Choroid plexus epithelial cell (primary cell): ENCODE measurements at regions not wholly inside any gene's neighbourhood (a gene's known extent, or its start where the extent isn't known, plus 50 kb on each side); places are given as distances from the start of the nearest gene placed in this dataset.
"Not testable (repeated sequence)": the region's sequence is repeated elsewhere in the genome, so short reads cannot be mapped to it uniquely, and the experiment has no call there.

Experiments
- DNase-seq: peaks from one replicate; pipeline ENCODE4 v3.0.0-alpha.2; 2010; ENCODE audit warnings: low read depth
- H3K4me3 ChIP-seq: 2 replicates; pipeline ENCODE4 v1.5.1; 2011; ENCODE audit warnings: low read depth, mild to moderate bottlenecking, control low read depth, low read length, moderate library complexity
- TF ChIP-seq, protein P1 (sequence below): conservative IDR thresholded peaks from 2 replicates; pipeline ENCODE4 v1.5.1; 2011; ENCODE audit warnings: low read depth, mild to moderate bottlenecking, control low read depth, inconsistent platforms, low read length, moderate library complexity

DNA sequence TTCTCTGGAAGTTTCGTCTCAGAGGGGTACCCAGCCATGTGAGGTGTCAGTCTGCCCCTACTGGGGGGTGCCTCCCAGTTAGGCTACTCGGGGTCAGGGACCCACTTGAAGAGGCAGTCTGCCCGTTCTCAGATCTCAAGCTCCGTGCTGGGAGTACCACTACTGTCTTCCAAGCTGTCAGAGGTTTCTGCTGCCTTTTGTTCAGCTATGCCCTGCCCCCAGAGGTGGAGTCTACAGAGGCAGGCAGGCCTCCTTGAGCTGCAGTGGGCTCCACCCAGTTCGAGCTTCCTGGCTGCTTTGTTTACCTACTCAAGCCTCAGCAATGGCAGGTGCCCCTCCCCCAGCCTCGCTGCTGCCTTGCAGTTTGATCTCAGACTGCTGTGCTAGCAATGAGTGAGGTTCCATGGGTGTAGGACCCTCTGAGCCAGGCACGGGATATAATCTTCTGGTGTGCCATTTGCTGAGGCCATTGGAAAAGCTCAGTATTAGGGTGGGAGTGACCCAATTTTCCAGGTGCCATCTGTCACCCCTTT lies 71.0 kb upstream of the SH3GLB1 start:
- not testable (repeated sequence) for DNase-seq, H3K4me3 ChIP-seq

DNA sequence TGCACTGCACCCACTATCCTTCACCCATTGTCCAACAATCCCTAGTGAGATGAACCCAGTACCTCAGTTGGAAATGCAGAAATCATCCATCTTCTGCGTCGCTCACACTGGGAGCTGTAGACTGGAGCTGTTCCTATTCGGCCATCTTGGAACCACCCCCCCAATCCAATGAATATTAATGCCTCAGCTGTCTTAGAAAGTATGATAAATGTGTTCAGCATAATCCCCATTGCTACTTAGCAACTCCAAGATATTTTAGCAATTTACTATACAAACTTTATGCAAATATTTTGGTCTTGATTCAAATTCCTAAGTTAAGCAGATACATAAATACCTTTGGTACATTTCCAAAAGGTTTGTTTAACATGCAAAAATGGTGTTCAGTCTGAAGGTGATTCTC lies 70.5 kb upstream of the SH3GLB1 start:
- no peak for DNase-seq
- TF ChIP-seq, protein P1, sequence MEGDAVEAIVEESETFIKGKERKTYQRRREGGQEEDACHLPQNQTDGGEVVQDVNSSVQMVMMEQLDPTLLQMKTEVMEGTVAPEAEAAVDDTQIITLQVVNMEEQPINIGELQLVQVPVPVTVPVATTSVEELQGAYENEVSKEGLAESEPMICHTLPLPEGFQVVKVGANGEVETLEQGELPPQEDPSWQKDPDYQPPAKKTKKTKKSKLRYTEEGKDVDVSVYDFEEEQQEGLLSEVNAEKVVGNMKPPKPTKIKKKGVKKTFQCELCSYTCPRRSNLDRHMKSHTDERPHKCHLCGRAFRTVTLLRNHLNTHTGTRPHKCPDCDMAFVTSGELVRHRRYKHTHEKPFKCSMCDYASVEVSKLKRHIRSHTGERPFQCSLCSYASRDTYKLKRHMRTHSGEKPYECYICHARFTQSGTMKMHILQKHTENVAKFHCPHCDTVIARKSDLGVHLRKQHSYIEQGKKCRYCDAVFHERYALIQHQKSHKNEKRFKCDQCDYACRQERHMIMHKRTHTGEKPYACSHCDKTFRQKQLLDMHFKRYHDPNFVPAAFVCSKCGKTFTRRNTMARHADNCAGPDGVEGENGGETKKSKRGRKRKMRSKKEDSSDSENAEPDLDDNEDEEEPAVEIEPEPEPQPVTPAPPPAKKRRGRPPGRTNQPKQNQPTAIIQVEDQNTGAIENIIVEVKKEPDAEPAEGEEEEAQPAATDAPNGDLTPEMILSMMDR = no peak
- no peak overlapping the region for H3K4me3 ChIP-seq

DNA sequence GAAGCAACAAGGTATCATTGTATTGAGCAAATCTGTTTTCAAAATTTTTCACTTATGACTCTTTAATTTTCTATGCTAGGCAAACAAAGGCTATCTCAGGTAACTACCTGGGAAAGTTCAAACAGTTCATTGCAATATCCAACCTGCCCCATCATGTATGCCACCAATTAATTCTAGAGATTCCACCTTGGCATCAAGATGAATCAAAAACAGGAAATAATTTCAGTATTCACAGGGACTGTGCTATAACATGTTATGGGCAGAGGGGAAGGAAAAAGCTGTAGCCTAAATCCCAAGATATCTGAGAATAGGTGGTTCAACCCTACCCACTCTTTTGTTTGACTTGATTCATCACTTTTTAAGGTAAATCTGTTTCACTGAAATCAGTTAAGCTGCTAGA lies 67.5 kb upstream of the SH3GLB1 start:
- no peak for DNase-seq
- no peak overlapping the region for H3K4me3 ChIP-seq
- TF ChIP-seq, protein P1 = no peak

DNA sequence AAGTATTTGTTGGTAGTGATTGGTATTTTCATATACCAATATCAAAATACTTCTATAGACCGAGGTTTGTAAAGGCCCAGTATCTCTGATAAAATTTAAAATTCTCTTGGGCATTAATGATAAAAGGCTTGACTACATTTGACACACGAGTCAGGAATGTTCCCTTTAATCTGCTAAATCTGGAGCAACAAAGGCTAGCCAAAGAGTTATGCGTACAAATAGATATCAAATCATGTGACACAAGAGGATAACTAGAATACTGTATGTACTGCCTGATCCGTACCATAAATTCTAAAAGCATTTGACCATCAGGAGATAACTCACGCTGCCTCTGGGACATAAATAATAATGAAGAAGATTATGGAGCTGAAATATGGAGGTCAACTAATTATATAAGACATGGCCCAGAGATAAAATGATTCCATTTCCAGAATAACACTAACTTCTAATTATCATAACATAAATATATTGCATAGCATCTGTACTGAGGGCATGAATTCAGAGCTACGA lies 64.2 kb upstream of the SH3GLB1 start:
- TF ChIP-seq, protein P1 = no peak
- H3K4me3 ChIP-seq = no peak overlapping the region
- DNase-seq = peak; percentile 5

DNA sequence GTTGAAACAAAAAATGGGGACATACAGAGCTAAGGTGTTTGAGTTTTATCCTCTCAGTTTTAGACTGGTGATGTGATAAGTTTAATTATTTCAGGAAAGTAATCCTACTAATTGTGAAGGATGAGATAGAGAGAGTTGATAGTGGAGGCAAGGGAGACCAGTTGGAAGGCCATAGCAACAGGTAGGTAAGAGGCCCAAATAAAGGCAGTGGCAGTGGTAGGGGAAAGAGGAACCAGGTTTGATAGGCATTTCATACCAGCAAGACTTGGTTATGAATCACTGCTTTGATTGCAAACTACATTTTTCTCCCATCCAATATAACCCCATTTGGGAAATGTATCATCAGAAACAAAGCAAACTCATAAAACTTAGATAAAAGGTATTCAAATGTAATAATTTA lies 63.1 kb upstream of the SH3GLB1 start:
- DNase-seq = no peak
- no peak overlapping the region for H3K4me3 ChIP-seq
- TF ChIP-seq, protein P1 = no peak

DNA sequence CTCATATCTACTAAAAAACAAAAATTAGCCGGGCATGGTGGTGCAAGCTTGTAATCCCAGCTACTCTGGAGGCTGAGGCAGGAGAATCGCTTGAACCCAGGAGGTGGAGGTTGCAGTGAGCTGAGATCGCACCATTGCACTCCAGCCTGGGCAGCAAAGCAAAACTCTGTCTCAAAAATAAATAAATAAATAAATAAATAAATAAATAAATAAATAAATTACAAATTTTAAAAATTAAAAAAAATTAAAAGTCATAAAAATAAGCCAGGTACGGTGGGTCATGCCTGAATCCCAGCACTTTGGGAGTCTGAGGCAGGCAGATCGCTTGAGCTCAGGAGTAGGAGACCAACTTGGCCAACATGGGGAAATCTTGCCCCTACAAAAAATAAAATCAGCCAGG lies 59.7 kb upstream of the SH3GLB1 start:
- not testable (repeated sequence) for DNase-seq, H3K4me3 ChIP-seq

DNA sequence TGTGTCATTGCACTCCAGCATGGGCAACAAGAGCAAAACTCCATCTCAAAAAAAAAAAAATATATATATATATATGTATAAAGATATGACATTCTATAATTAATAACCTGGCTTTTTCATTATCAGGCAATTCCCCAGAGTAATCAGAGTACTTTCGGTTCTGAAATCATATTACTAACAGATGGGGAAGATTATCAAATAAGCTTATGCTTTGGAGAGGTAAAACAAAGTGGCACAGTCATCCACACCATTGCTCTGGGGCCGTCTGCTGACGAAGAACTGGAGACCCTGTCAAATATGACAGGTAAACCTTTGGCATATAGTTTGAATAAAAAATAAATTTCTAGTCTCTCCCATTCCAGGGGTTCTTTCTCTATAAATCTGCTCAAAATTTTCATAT lies 58.5 kb upstream of the SH3GLB1 start:
- DNase-seq = no peak
- TF ChIP-seq, protein P1 = no peak

DNA sequence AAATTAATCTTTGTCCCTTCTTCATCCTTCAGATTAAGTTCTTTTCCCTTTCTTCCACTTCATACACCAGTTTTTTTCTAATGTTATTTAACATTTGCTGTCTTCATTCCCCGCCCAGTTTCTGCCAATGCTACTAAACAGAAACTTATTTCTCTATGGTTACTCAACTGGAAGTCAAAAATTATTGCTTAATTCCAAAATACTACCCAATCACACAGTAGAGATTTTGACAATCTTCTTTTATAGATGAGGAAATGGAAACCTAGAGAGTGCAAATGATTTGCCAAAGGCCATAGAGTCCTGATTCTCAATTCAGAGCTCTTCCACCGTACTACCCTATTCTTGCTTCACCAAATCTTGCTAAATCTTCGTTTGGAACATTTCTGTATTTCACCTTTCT lies 58.1 kb upstream of the SH3GLB1 start:
- TF ChIP-seq, protein P1 = no peak
- no peak for DNase-seq

More for the DNA sequence above, 58.5 kb upstream of the SH3GLB1 start:
- no peak overlapping the region for H3K4me3 ChIP-seq

More for the DNA sequence above, 58.1 kb upstream of the SH3GLB1 start:
- no peak overlapping the region for H3K4me3 ChIP-seq
